K562 (cell line): ENCODE measurements at regions not wholly inside any gene's neighbourhood (a gene's known extent, or its start where the extent isn't known, plus 50 kb on each side); places are given as distances from the start of the nearest gene placed in this dataset.

Source experiments
- ATAC-seq: fragments of 200-7000 bp; cut with Tn5 transposase; 3 replicates; pipeline ENCODE4 v1.9.1; 2020; ENCODE audit warnings: moderate library complexity
- BruUV-seq: library from RNA; stranded (reverse); fragments of 400-500 nt; replicated peaks from 2 replicates; lab custom pipeline; 2021; lab: Mats Ljungman, UMichigan
- CTCF ChIA-PET: fragments of 300-600 bp; formaldehyde crosslinking; extraction: SDS; loops from one replicate; lab custom pipeline; 2021; ENCODE audit warnings: low intra/inter-chr PET ratio; lab: Yijun Ruan, JAX
- POLR2A ChIA-PET: fragments of 300-600, 350-650 bp; sonication (Branson Sonifier 250); formaldehyde crosslinking; extraction: SDS; loops from one replicate; lab custom pipeline; 2021; ENCODE audit warnings: antibody characterized with exemption, inconsistent platforms; lab: Yijun Ruan, JAX
- DNase-seq, 4 experiments: peaks; one replicate each; pipeline versions ENCODE4 v3.0.0 to v3.0.0-alpha.2; 2011 to 2018; ENCODE audit warnings: low spot score in 3 of 4, mixed read lengths in 3 of 4; ENCODE audit errors: extremely low read depth in 1 of 4
- FAIRE-seq: peaks from 2 replicates; lab custom pipeline; 2011; peaks lifted over from hg19 to GRCh38; lab: Jason Lieb, UNC
- H2AFZ ChIP-seq: 2 replicates; pipeline ENCODE4 v1.6.0; 2011; ENCODE audit warnings: low read depth, low read length, control low read depth, inconsistent platforms
- H3K27ac ChIP-seq: fragments of 200-600 bp; 3 replicates; pipeline ENCODE4 v1.8.0; 2011; ENCODE audit warnings: low read depth, mild to moderate bottlenecking, control low read depth, inconsistent platforms, low read length, moderate library complexity, mixed read lengths; ENCODE audit errors: extremely low read depth
- H3K27me3 ChIP-seq, 2 experiments: fragments of 300-600 bp in 1 of 2; 2 replicates in 1 of 2; 3 replicates in 1 of 2; pipeline versions ENCODE4 v1.6.0 to v1.8.0; 2011; ENCODE audit warnings: inconsistent platforms in 2 of 2, low read length in 2 of 2, mild to moderate bottlenecking in 1 of 2, mixed read lengths in 1 of 2, moderate library complexity in 1 of 2; ENCODE audit not compliant: control insufficient read depth in 2 of 2, insufficient read depth in 2 of 2
- H3K36me3 ChIP-seq: fragments of 300-600 bp; 3 replicates; pipeline ENCODE4 v1.8.0; 2011; ENCODE audit warnings: mild to moderate bottlenecking, low read length, inconsistent platforms; ENCODE audit not compliant: control insufficient read depth, insufficient read depth
- H3K4me1 ChIP-seq, 2 experiments: fragments of 200-600 bp in 1 of 2; replicated peaks in 1 of 2; 2 replicates in 1 of 2; 3 replicates in 1 of 2; pipeline versions ENCODE4 v1.5.1 to v1.8.0; 2011; ENCODE audit warnings: inconsistent platforms in 2 of 2, low read length in 2 of 2, mild to moderate bottlenecking in 1 of 2, mixed read lengths in 1 of 2, moderate library complexity in 1 of 2; ENCODE audit not compliant: control insufficient read depth in 2 of 2, insufficient read depth in 2 of 2
- H3K4me2 ChIP-seq: 2 replicates; pipeline ENCODE4 v1.6.1; 2011; ENCODE audit warnings: low read length, control low read depth, inconsistent platforms, mixed read lengths; ENCODE audit not compliant: insufficient read depth
- H3K4me3 ChIP-seq: fragments of 200-600 bp; sonication (generic), shearing (Covaris generic); 2 replicates; pipeline ENCODE4 v1.5.1; 2016; ENCODE audit warnings: control low read depth, inconsistent platforms
- H3K79me2 ChIP-seq: fragments of 200-600 bp; 3 replicates; pipeline ENCODE4 v1.8.0; 2011; ENCODE audit warnings: low read length, inconsistent platforms; ENCODE audit not compliant: control insufficient read depth, insufficient read depth
- H3K9ac ChIP-seq, 2 experiments: 2 replicates each; pipeline versions ENCODE4 v1.6.0 to v1.6.1; 2011; ENCODE audit warnings: low read depth in 2 of 2, low read length in 2 of 2, control low read depth in 1 of 2, inconsistent platforms in 1 of 2, mild to moderate bottlenecking in 1 of 2, mixed read lengths in 1 of 2; ENCODE audit not compliant: insufficient read depth in 1 of 2
- H3K9me1 ChIP-seq: one replicate; pipeline ENCODE4 v1.6.0; 2011; ENCODE audit warnings: inconsistent platforms, mild to moderate bottlenecking, low read length, moderate library complexity; ENCODE audit not compliant: control insufficient read depth, insufficient read depth
- H3K9me3 ChIP-seq: replicated peaks from 2 replicates; pipeline ENCODE4 v1.5.1; 2011; ENCODE audit warnings: low read depth, low read length, inconsistent platforms; ENCODE audit not compliant: control insufficient read depth, insufficient read depth
- H4K20me1 ChIP-seq: replicated peaks from 2 replicates; pipeline ENCODE4 v1.6.1; 2011; ENCODE audit warnings: low read length, inconsistent platforms, mixed read lengths; ENCODE audit not compliant: control insufficient read depth, insufficient read depth
- ADNP ChIP-seq: fragments of 200-800 bp; sonication (Bioruptor generic); IDR thresholded peaks from 2 replicates; pipeline ENCODE4 v1.6.1; 2016; ENCODE audit warnings: missing genetic modification characterization, missing compliant biosample characterization
- DPF2 ChIP-seq: fragments of 450-650 bp; IDR thresholded peaks from 2 replicates; pipeline ENCODE4 v1.6.1; 2016
- FOXK2 ChIP-seq, 2 experiments: fragments of 450-650 bp; IDR thresholded peaks in 1 of 2; conservative IDR thresholded peaks in 1 of 2; 2 replicates each; pipeline ENCODE4 v1.6.1; 2016; ENCODE audit warnings: low read depth in 2 of 2, mild to moderate bottlenecking in 1 of 2
- FOXP1 ChIP-seq: sonication (generic); formaldehyde crosslinking; IDR thresholded peaks from 2 replicates; pipeline ENCODE4 v1.8.0; 2022; ENCODE audit warnings: mild to moderate bottlenecking, missing genetic modification reagents
- KDM1A ChIP-seq, 2 experiments: fragments of 450-650 bp; IDR thresholded peaks; 2 replicates each; pipeline ENCODE4 v1.6.1; 2016; ENCODE audit warnings: mild to moderate bottlenecking in 2 of 2
- KLF10 ChIP-seq: fragments of 250-450 bp; sonication (Bioruptor Pico); IDR thresholded peaks from 2 replicates; pipeline ENCODE4 v1.6.1; 2021; ENCODE audit warnings: matching md5 sums
- MLLT1 ChIP-seq, 2 experiments: fragments of 450-650 bp; IDR thresholded peaks; 2 replicates each; pipeline ENCODE4 v1.6.1; 2016
- RFX5 ChIP-seq: IDR thresholded peaks from 2 replicates; pipeline ENCODE4 v1.6.1; 2011; ENCODE audit warnings: low read depth, mild to moderate bottlenecking, improper control_type of control experiment, low read length
- SIN3A ChIP-seq, 2 experiments: fragments of 150-350 bp in 1 of 2; IDR thresholded peaks; 2 replicates each; pipeline ENCODE4 v1.6.1; 2011 to 2016; ENCODE audit warnings: borderline replicate concordance in 2 of 2, low read depth in 2 of 2, low read length in 2 of 2, mild to moderate bottlenecking in 2 of 2, moderate library complexity in 2 of 2; ENCODE audit not compliant: control insufficient read depth in 1 of 2
- SPI1 ChIP-seq: IDR thresholded peaks from 2 replicates; pipeline ENCODE4 v1.6.1; 2011; ENCODE audit warnings: low read depth, low read length, control low read depth, borderline replicate concordance
- SREBF2 ChIP-seq: sonication (generic); formaldehyde crosslinking; IDR thresholded peaks from 2 replicates; pipeline ENCODE4 v1.4.0; 2020; ENCODE audit warnings: mild to moderate bottlenecking, missing genetic modification reagents
- TSC22D4 ChIP-seq: fragments of 450-650 bp; IDR thresholded peaks from 2 replicates; pipeline ENCODE4 v1.6.1; 2016; ENCODE audit warnings: missing genetic modification characterization, missing biosample characterization, control low read depth
- ZBTB9 ChIP-seq: fragments of 450-650 bp; formaldehyde crosslinking; IDR thresholded peaks from 2 replicates; pipeline ENCODE4 v1.4.0; 2020; ENCODE audit warnings: mild to moderate bottlenecking, moderate library complexity
- ZNF212 ChIP-seq: fragments of 450-650 bp; formaldehyde crosslinking; IDR thresholded peaks from 2 replicates; pipeline ENCODE4 v1.4.0; 2020; ENCODE audit warnings: mild to moderate bottlenecking
- WGBS: fragments of 100-300 bp; shearing (Covaris generic); methylation state at CpG from one replicate; pipeline ENCODE4 v1.1.6; 2016; ENCODE audit warnings: low coverage, mixed read lengths; ENCODE audit not compliant: insufficient coverage; ENCODE audit errors: missing lambda C conversion rate; 5-methylcytosine and 5-hydroxymethylcytosine counted together
- in situ Hi-C: fragments of 300-500 bp; cut with MboI; formaldehyde crosslinking; loops from 4 replicates; pipeline ENCODE4 v1.15.0; 2018; ENCODE audit warnings: inconsistent platforms, mixed read lengths
- intact Hi-C: fragments of 100-400 bp; cut with micrococcal nuclease; formaldehyde crosslinking; loops from 2 replicates; pipeline ENCODE4 v1.14.2; 2022
- TF ChIP-seq, protein P1 (sequence below): IDR thresholded peaks from 2 replicates; pipeline ENCODE4 v1.6.1; 2012; ENCODE audit warnings: low read depth, low read length, improper control_type of control experiment, borderline replicate concordance
- TF ChIP-seq, protein P2 (sequence below): IDR thresholded peaks from 2 replicates; pipeline ENCODE4 v1.6.1; 2011; ENCODE audit not compliant: insufficient read length; ENCODE audit errors: extremely low read depth
- TF ChIP-seq, protein P3 (sequence below): fragments of 450-650 bp; conservative IDR thresholded peaks from 2 replicates; pipeline ENCODE4 v1.6.1; 2016; ENCODE audit warnings: missing genetic modification characterization, low read depth, mild to moderate bottlenecking, control low read depth, missing compliant biosample characterization

- CTCF ChIA-PET = no interaction called here
- Histone ChIP-seq H3K79me2 (no peaks in the 10 kb centered on the region), H2AFZ (no peak overlapping the region), H3K36me3 (no peaks in the 10 kb centered on the region), H3K4me1 (no peaks in the 10 kb centered on the region), H3K27ac (no peak overlapping the region), H3K9me1 (no peaks in the 10 kb centered on the region), H3K9me3 (no peaks in the 10 kb centered on the region), H3K9ac (no peak overlapping the region), H3K4me3 (no peak overlapping the region), H3K27me3 (no peaks in the 10 kb centered on the region), H3K4me2 (no peak overlapping the region), H4K20me1 (no peaks in the 10 kb centered on the region)
- FAIRE-seq (no peak), ATAC-seq (no peak), DNase-seq (no peak)
- 16% methylated on average over 7 of the region's 7 CpGs for WGBS
- POLR2A ChIA-PET = interaction anchor here (1.0 kb wide), 1 partner anchor 10 kb away, joined by 3 read pairs; no protein-coding TSS in a partner anchor
- intact Hi-C loops (no loop called here), in situ Hi-C loops (no loop called here)
- no TSS peak for BruUV-seq
- TF ChIP-seq SREBF2 = no peak
- TF ChIP-seq, protein P1, sequence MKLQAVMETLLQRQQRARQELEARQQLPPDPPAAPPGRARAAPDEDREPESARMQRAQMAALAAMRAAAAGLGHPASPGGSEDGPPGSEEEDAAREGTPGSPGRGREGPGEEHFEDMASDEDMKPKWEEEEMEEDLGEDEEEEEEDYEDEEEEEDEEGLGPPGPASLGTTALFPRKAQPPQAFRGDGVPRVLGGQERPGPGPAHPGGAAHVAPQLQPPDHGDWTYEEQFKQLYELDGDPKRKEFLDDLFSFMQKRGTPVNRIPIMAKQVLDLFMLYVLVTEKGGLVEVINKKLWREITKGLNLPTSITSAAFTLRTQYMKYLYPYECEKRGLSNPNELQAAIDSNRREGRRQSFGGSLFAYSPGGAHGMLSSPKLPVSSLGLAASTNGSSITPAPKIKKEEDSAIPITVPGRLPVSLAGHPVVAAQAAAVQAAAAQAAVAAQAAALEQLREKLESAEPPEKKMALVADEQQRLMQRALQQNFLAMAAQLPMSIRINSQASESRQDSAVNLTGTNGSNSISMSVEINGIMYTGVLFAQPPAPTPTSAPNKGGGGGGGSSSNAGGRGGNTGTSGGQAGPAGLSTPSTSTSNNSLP = no peak
- no peak for TF ChIP-seq ZBTB9 (CRISPR knock-in tag)
- TF ChIP-seq DPF2 = no peak
- TF ChIP-seq SPI1 = no peak
- no peak for TF ChIP-seq FOXK2 (conservative IDR thresholded peaks at IDR 0.05 in 1 of 2, IDR thresholded peaks at IDR 0.05 in 1 of 2; ENCODE audit: low read depth in 2 of 2)
- no peak for TF ChIP-seq KLF10 (CRISPR knock-in tag)
- TF ChIP-seq TSC22D4 = no peak
- TF ChIP-seq MLLT1 (IDR thresholded peaks at IDR 0.05) = no peak
- TF ChIP-seq RFX5 = no peak
- TF ChIP-seq, protein P2, sequence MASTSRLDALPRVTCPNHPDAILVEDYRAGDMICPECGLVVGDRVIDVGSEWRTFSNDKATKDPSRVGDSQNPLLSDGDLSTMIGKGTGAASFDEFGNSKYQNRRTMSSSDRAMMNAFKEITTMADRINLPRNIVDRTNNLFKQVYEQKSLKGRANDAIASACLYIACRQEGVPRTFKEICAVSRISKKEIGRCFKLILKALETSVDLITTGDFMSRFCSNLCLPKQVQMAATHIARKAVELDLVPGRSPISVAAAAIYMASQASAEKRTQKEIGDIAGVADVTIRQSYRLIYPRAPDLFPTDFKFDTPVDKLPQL = no peak
- no peak for TF ChIP-seq FOXP1 (CRISPR knock-in tag)
- no peak for TF ChIP-seq KDM1A (IDR thresholded peaks at IDR 0.05)
- TF ChIP-seq, protein P3, sequence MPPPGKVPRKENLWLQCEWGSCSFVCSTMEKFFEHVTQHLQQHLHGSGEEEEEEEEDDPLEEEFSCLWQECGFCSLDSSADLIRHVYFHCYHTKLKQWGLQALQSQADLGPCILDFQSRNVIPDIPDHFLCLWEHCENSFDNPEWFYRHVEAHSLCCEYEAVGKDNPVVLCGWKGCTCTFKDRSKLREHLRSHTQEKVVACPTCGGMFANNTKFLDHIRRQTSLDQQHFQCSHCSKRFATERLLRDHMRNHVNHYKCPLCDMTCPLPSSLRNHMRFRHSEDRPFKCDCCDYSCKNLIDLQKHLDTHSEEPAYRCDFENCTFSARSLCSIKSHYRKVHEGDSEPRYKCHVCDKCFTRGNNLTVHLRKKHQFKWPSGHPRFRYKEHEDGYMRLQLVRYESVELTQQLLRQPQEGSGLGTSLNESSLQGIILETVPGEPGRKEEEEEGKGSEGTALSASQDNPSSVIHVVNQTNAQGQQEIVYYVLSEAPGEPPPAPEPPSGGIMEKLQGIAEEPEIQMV = no peak
- TF ChIP-seq SIN3A (IDR thresholded peaks at IDR 0.05; ENCODE audit: borderline replicate concordance in 2 of 2, control insufficient read depth in 1 of 2, low read depth in 2 of 2, low read length in 2 of 2) = no peak
- TF ChIP-seq ZNF212 (CRISPR knock-in tag) = no peak
- no peak for TF ChIP-seq ADNP
These were observed 1244.1 kb upstream of the CDH6 start for GRCh38 chr5:29949301-29949872.
